ENCODE measurements at regions not wholly inside any gene's neighbourhood (a gene's known extent, or its start where the extent isn't known, plus 50 kb on each side); places are given as distances from the start of the nearest gene placed in this dataset.

GRCh38 chr15:53059273-53060043 lies 269.3 kb upstream of the ONECUT1 start:
- H3K9me3 Mint-ChIP-seq: peaks cover 0 to 3% of the 10 kb centered on the region in 2 experiments; a peak in 2 of 5 replicates

More at GRCh38 chr15:53059273-53060043, 269.3 kb upstream of the ONECUT1 start:
- no peak overlapping the region for H3K23ac ChIP-seq (ENCODE audit: insufficient read length, low read depth, low read length)
- WGBS (ENCODE audit: extremely low coverage, insufficient read length, low lambda C conversion rate): no CpG with 5 or more reads among the region's 10 CpGs
- no peak overlapping the region for H2BK5ac ChIP-seq (ENCODE audit: insufficient read length, low read length)
- no peak overlapping the region for H2BK15ac ChIP-seq (ENCODE audit: low read depth, low read length)
- Mint-ChIP-seq H3K27me3 (ENCODE audit: low read depth) (no peaks in the 10 kb centered on the region), H3K36me3 (ENCODE audit: insufficient read depth in 1 of 3, low read depth in 3 of 3) (no peaks in the 10 kb centered on the region; a peak in 1 of 7 replicates), H3K27ac (no peak overlapping the region), H3K4me3 (no peak overlapping the region), H3K4me1 (no peaks in the 10 kb centered on the region)
- no peak for TF ChIP-seq CTCF (conservative IDR thresholded peaks at IDR 0.05)
- DNase-seq: no peak
- no peak overlapping the region for H2BK120ac ChIP-seq (ENCODE audit: low read depth, low read length, poor library complexity, severe bottlenecking)
- no peak overlapping the region for H3K27ac ChIP-seq (ENCODE audit: insufficient read length, low read depth, low read length)
- H3K79me2 ChIP-seq (ENCODE audit: insufficient read depth, low read length): no peaks in the 10 kb centered on the region
- H2BK20ac ChIP-seq (ENCODE audit: low read depth, low read length, poor library complexity, severe bottlenecking): no peak overlapping the region
- no peaks in the 10 kb centered on the region for H3K79me1 ChIP-seq (ENCODE audit: insufficient read depth, low read depth, low read length, poor library complexity, severe bottlenecking)
- H4K8ac ChIP-seq (replicated peaks; ENCODE audit: insufficient read length, low read depth, low read length): no peak overlapping the region
- H3K18ac ChIP-seq (ENCODE audit: insufficient read length, low read depth, low read length): no peak overlapping the region
- H2AFZ ChIP-seq (ENCODE audit: low read length): no peak overlapping the region
- H2BK12ac ChIP-seq (ENCODE audit: insufficient read length, low read depth, low read length): no peak overlapping the region
- H4K5ac ChIP-seq (ENCODE audit: insufficient read length, low read depth, low read length): no peak overlapping the region
- no peak overlapping the region for H3K4ac ChIP-seq (ENCODE audit: low read depth, low read length)
- no peak overlapping the region for H3K56ac ChIP-seq (ENCODE audit: insufficient read length, low read depth, low read length)
- H3T11ph ChIP-seq (ENCODE audit: low read length): no peak overlapping the region
- no peak overlapping the region for H2AK5ac ChIP-seq (ENCODE audit: insufficient read length, low read length)
- no peaks in the 10 kb centered on the region for H3K23me2 ChIP-seq (ENCODE audit: insufficient read length, low read depth, low read length, poor library complexity, severe bottlenecking)
- H3K4me2 ChIP-seq (ENCODE audit: insufficient read depth, insufficient read length, low read length): no peak overlapping the region
- H4K20me1 ChIP-seq (ENCODE audit: control insufficient read depth, insufficient read depth, insufficient read length): no peaks in the 10 kb centered on the region
- H3K4me1 ChIP-seq (ENCODE audit: insufficient read depth, low read length): no peaks in the 10 kb centered on the region
- H3K9me3 ChIP-seq (ENCODE audit: control insufficient read depth, low read depth, low read length): no peaks in the 10 kb centered on the region
- no peak overlapping the region for H4K91ac ChIP-seq (ENCODE audit: insufficient read length, low read depth, low read length)
- H3K9ac ChIP-seq (ENCODE audit: extremely low read depth, insufficient read length, low read length): no peak overlapping the region
- H3K27me3 ChIP-seq (ENCODE audit: insufficient read depth, low read length): no peaks in the 10 kb centered on the region
- no peak overlapping the region for H3K14ac ChIP-seq (ENCODE audit: insufficient read depth, low read length)
